NCI-H2081 treated with DMSO at 0.1 percent for 48 hours (cell line): ENCODE measurements at regions not wholly inside any gene's neighbourhood (a gene's known extent, or its start where the extent isn't known, plus 50 kb on each side); places are given as distances from the start of the nearest gene placed in this dataset.

Source experiments
- DNase-seq: peaks from one replicate; lab custom pipeline; 2025; lab: John Stamatoyannopoulos, UW

GRCh38 chr12:61502179-61502578 lies 758.0 kb upstream of the USP15 start:
- DNase-seq = no peak

GRCh38 chr12:61504396-61505080 lies 755.7 kb upstream of the USP15 start:
- DNase-seq = no peak

- no peak for DNase-seq
Measured at GRCh38 chr12:61513499-61513898, 746.7 kb upstream of the USP15 start.

GRCh38 chr12:61514016-61514415 lies 746.2 kb upstream of the USP15 start:
- no peak for DNase-seq

GRCh38 chr12:61521258-61521657 lies 738.9 kb upstream of the USP15 start:
- no peak for DNase-seq

- no peak for DNase-seq
Measured at GRCh38 chr12:61523276-61523992, 736.8 kb upstream of the USP15 start.

GRCh38 chr12:61524851-61525250 lies 735.4 kb upstream of the USP15 start:
- DNase-seq = no peak

GRCh38 chr12:61525331-61525730 lies 734.9 kb upstream of the USP15 start:
- no peak for DNase-seq

- DNase-seq = no peak
Measured at GRCh38 chr12:61530456-61530855, 729.7 kb upstream of the USP15 start.

GRCh38 chr12:61531195-61531594 lies 729.0 kb upstream of the USP15 start:
- DNase-seq = no peak

GRCh38 chr12:61536117-61536516 lies 724.1 kb upstream of the USP15 start:
- no peak for DNase-seq

- no peak for DNase-seq
Measured at GRCh38 chr12:61536525-61536924, 723.7 kb upstream of the USP15 start.

- DNase-seq = no peak
Measured at GRCh38 chr12:61538951-61539350, 721.3 kb upstream of the USP15 start.

- DNase-seq = no peak
Measured at GRCh38 chr12:61542551-61542950, 717.7 kb upstream of the USP15 start.

GRCh38 chr12:61546296-61546695 lies 713.9 kb upstream of the USP15 start:
- DNase-seq = no peak

GRCh38 chr12:61553091-61553490 lies 707.1 kb upstream of the USP15 start:
- no peak for DNase-seq

- DNase-seq = no peak
Measured at GRCh38 chr12:61554268-61555008, 705.8 kb upstream of the USP15 start.

- no peak for DNase-seq
Measured at GRCh38 chr12:61563665-61564450, 696.3 kb upstream of the USP15 start.

- no peak for DNase-seq
Measured at GRCh38 chr12:61564466-61564865, 695.7 kb upstream of the USP15 start.

- DNase-seq = no peak
Measured at GRCh38 chr12:61566183-61566582, 694.0 kb upstream of the USP15 start.

GRCh38 chr12:61574339-61574738 lies 685.9 kb upstream of the USP15 start:
- DNase-seq = no peak

- no peak for DNase-seq
Measured at GRCh38 chr12:61584943-61585342, 675.3 kb upstream of the USP15 start.
